ENCODE measurements at regions not wholly inside any gene's neighbourhood (a gene's known extent, or its start where the extent isn't known, plus 50 kb on each side); places are given as distances from the start of the nearest gene placed in this dataset.
A peak's percentile ranks its signal among the peaks of the same experiment; 100 is the strongest.

DNA sequence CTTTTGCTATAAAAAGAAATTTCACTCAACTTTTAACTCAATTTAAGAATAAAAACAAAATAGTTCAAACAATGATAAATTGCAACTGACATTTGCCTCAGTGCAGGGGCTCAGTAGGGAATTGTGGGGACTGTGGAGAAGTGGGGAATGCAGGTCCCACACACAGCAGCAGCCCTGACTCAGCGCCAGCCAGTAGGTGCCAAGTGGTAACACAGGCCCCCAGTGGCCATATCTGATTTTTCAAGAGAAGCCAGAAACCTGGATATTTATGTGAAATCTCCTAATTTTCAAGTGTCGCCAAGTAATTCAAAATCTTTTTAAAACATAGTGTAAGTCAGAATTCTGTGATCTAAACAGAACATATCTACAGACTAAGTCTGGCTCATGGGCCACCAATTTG, 186.3 kb downstream of the EN1 start:
- DNase-seq: no peak

DNA sequence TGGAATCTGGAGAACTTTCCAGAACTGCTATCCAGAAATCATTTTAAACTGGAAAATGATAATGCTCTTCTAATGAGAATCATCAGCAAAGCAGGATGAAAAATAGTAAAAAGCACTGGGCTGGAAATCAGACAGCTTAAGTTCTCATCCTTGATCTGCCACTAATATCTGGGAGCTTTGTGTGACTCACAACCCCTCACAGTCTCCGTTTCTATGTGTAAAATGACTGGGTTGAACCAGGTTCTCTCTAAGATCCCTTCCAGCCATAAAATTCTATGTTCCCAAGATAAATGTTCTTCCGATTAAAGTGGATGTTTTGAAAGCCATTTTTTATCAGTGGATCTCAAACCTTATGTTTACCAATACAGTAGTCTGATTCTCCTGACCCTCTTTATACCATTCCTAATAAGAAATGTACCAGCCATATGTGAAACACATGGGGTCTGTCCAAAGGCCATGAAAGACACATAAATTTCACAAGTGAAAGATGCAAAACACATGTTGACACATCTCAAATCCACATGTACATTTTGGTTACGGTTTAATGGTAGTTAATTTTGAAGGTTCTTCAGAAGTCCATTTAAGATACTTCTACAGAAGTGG, 188.8 kb downstream of the EN1 start:
- DNase-seq: no peak

DNA sequence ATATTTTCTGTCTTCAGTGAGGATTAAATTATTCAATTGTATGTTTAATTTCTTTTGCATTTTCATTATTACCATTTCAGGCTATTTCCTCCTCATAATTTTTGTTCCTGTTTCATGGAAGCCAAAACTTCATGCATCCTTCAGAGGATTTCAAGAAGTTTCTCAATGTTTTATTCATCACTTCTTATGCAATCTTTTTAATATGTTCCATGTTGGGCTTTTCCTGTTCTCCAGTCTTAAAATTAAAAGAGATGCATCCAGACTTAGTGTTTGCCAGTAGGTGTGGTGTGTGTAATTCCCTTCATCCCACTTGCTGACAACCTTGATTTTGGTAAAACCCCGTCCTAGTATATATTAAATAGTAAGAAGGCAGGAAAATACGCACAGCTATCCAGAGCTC, 190.0 kb downstream of the EN1 start:
- DNase-seq: no peak

DNA sequence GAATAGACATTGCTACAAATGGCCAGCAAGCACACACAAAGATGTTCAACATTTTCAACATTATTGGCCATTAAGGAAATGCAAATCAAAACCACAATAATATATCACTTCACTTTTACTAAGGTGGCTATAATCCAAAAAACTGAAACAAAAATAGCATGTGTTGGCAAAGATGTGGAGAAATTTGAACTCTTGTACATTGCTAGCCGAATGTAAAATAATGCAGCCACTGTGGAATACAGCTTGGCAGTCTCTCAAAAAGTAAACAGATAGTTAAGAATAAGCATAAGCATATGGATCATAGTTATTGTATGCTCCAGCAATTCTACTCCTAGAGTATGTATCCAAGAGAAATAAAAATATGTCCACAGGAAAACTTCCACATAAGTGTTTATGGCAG, 192.5 kb downstream of the EN1 start:
- DNase-seq: no peak

DNA sequence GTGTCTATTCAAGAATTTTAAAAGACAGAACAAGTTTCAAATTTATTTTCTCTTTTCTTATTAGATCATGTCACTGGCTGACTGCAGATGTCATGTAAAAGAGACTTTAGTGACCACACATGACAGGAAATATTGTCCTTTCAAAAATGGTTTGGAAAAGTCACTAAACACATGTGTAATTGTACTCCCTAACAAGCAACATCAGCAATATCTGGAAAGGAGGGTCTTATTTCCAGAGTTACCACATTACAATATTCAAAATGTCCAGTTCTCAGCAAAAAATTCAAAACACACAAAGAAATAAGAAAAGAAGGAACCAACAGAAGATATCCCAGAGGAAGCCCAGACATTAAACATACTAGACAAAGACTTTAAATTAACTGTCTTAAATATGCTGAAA, 197.1 kb downstream of the EN1 start:
- no peak for DNase-seq

DNA sequence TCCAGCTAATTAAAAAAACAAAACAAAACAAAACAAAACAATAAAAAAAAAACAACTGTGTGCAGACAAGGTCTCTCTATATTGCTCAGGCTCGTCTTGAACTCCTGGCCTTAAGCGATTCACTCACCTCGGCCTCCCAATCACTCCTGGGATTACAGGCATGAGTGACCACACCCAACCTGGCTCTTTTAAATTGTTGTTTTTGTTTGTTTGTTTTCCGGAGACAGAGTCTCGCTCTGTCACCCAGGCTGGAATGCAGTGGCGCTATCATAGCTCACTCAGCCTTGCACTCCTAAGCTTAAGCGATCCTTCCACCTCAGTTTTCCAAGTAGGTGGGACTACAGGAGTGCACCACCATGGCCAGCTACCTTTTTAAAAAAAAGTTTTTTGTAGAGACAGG, 201.6 kb downstream of the EN1 start:
- no peak for DNase-seq

DNA sequence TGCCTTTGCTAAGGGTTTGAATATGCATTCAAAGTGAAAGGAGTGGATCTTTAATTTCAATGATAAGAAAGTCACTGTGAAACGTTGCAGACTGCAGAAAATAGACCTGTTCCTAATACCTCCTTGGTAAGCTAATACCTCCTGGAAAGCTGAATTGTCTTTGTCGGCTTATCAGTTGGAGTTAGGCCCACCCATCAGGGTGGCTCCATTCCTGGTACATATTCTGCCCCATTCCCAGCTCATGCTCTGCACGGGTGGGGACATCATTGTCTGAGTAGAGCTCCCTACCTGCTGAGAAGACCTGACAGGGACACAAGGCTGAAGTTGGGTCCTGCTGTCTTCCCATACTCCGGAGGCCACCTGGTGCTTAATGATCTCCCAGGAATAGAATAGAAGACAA, 203.3 kb downstream of the EN1 start:
- no peak for DNase-seq

DNA sequence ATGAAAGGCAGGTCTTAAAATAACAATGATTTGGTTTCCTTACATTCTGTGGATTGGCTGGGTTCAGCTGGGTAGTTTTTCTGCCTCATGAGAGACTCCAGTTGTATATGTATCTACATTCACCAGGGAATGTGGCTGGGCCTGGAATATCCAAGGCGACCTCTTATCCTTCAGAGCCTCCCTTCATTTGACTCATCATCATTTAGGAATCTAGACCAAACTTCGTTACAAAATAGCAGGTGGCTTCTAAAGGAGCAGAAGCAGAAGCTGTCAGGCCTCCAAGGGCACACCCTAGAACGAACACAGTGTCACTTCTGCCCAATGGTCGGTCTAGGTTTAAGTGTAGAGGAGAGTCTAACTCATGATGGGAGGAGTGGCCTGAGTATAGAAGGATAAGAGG, 204.2 kb downstream of the EN1 start:
- no peak for DNase-seq

DNA sequence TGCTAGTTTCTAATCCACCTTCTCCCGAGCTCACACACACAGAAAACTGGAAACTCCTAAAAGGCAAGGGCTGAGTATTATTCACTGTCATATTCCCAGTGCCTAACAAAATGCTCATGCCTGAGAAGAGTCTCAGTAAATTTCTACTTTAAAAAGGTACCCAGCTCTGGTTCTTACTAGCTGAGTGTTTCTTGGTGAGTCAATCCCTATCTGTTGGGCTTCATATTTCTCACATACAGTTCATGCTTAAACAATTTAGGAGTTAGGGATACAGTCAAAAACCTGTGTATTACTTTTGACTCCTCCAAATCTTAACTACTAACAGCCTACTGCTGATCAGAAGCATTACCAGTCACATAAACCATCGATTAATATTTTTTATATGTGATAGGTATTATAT, 204.9 kb downstream of the EN1 start:
- DNase-seq: no peak

DNA sequence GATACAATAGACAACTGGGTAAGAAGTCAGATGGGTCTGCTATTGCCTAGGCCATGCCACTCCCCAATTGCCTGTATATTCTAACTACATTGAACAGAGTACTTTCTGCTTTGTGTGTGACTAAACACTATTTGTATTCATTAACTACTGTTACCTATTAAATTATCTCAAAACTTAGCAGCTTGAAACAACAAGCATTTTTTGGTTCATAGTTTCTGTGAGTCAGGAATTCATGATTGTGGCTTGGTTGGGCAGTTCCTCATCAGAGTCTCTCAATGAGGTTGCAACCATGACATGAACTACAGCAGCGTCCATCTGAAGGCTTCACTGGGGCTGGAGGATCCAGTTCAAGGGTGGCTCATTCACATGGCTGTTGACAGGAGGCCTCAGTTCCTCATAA, 205.7 kb downstream of the EN1 start:
- no peak for DNase-seq

DNA sequence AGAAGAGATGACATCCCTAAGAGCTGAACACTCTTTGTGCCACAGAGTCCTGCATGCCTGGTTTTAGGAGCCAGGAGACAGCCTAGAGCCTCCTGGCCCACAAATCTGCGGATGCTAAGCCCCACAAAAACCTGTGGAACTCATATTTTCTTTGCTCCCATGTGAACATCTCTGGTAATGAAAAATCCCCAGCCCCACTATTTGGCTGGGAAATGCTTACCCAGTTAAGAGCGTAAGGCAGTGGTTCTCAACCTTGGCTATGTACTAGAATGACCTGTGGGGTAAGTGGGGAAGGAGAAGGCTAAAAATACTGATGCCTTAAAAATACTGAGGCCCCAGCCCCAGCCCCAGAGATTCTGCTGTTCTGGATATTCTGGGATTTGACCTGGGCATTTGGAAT, 208.1 kb downstream of the EN1 start:
- no peak for DNase-seq

DNA sequence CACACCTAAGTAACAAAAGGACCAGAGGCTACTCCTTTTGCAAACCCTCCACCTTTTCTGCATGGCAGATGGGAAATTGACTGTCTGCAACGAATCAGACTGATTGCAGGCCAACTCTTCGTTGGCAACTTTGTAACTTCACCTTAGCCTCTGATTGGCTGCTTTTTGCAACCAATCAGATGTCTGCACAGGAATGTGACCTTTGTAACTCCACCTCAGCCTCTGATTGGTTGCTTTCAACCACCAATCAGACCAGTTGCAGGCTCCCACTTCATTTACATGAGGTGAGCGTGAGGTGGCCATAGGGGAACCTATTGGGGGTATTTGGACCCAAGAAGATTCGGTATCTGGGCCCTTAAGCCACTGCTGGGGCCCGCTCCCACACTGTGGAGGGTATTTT, 209.0 kb downstream of the EN1 start:
- no peak for DNase-seq

DNA sequence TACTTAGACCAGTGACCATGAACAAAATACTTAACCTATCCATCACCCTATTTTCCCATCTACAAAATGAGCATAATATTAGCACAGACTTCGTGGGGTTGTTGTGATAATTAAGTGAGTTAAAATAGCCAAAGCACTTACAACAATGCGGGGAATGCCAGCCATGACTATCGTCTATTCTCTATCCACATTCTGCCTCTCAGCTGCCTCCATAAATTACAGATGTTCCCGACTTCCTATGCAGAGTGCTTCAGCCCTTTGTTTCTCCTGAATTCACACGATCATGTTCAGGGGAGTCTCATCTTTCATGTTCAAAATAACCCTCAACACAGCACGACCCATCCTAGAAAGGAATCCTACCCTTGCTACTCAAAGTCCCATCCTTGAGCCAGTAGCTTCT, 211.6 kb downstream of the EN1 start:
- DNase-seq: no peak

DNA sequence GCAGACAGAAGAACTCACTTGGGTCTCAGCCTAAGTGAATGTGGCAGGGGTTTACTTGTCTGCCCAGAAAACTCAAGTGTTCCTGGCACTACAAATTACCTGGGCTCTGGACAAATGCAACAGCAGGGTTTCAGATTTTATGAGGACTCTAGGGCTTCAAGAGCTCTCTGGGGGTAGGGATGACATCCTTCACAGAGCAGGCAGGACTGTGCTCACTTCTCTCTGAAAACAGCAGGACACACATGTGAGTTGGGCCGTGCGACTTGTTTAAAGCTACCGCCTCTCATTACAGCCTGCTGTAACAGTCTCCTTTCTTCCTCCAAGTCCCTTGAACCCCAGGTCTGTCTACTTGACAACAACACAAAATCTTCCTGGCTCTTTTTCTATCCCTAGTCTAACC, 212.6 kb downstream of the EN1 start:
- peak; percentile 39 to 78 for DNase-seq

DNA sequence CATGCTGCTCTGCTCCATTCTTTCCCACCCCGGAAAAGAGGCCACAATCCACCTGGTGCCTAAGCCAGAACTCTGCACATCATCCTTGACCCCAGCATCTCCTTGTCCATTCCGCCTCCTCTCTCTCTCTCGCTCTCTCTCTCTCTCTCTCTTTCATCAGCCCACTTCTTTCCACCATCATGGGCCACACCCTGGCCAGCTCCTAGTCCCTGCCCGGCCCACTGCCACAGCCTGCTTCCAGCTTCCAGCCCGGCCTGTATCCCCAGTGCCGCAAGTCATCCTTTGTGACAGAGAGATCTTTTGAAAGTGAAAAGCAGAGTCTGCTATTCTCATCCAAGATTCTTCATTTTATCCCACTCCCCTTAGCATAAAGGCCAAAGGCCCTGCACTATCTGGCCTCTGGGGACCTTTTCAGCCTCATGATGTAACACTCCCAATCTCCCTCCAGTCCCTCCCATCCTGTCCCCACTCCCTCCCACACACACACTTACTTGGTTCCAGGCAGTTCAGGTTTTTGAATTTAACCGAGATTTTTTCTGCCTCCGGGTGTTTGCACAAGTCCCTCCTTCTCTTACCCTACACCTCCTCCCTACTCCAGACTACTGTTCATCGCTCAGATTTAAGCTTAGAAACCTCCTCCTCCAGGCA, 214.0 kb downstream of the EN1 start:
- no peak for DNase-seq

DNA sequence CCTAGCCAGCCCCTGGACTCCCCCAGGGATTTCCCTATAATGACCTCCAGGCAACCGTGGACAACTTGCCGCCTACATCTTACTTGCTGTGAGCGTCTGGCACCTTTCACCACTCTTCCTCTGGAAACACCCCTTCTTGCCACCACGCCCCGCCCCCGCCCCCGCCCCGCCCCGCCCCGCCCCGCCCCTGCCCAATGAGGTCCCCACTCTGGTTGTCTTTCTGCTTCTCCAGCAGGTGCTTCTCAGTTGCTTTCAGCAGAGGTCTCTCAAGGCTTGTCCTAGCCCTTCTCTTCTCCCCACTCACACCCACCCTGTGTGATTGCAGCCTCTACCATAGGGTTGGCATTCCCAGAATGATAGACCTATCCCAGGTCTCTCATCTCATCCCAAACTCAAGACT, 214.5 kb downstream of the EN1 start:
- DNase-seq: no peak

DNA sequence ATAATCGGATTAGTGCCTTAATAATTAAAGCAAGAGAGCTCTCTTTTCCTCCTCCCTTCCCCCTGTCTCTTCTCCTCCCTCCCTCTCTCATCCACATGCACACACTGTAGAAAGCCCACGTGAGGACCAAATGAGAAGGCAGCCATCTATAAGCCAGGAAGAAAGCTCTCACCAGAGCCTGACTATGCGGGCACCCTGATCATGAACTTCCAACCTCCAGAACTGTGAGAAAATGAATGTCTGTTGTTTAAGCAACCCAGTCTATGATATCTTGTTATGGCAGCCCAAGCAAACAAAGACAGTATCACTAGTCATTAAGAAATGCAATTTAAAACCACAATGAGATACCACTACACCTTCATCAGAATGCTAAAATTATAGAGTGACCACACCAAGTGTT, 220.3 kb downstream of the EN1 start:
- peak; percentile 70 to 82 for DNase-seq

DNA sequence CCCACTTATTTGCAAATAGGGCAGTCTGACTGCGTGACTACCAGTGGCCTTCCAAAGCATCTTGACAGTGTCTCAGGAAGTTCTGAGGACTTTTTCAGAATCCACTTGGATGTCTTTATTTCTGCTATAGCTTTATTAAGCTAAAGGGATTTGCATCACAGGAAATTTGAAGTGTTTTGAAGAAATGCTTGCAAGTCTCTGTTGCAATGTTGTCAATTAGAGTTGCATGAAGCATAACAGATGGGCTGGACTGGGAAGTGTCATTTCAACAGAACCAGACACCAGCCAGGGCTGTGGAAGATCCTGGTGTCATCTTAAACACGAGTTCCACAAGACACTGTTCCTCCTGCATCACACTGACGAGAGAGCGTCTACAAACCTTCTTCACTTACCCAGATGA, 224.5 kb downstream of the EN1 start:
- DNase-seq: peak in 1 of 2 experiments; percentile 24

DNA sequence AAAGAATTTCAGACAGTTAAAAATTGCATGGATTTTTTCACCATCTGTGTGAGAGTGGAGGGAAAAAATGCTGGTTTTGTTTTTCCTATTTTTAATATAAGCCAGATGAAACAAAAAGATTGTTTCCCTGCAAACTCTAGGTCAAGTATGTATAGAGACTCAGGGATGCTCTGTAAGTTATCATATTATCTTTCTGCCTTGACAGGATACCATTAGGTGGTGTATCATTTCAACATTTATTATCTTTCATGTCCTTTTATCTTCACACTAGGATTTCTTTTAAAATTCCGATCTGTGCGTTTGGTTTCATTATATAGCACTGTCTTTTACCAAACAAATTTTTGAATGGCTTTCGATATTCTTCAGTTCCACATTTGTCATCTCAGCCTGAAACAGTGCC, 225.3 kb downstream of the EN1 start:
- DNase-seq: no peak

DNA sequence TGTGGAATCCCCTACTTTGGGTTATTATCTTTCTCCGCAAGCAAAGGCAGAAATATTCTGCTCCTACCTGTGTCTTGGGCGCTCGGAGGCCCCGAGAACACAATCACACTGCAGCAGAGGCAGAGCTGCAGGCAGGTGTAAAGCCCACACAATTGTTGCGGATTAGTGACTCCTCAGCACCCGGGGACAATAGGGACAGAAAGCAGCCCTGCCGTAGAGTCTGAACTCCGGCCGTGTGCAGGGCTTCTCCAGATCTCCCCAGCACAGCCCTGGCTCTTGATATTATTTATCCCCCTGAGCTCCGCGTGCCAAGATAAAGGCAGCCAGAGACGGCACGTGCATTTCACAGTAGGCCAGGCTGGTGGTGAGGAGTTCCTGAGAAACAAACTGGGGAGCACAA, 229.2 kb downstream of the EN1 start:
- no peak for DNase-seq

DNA sequence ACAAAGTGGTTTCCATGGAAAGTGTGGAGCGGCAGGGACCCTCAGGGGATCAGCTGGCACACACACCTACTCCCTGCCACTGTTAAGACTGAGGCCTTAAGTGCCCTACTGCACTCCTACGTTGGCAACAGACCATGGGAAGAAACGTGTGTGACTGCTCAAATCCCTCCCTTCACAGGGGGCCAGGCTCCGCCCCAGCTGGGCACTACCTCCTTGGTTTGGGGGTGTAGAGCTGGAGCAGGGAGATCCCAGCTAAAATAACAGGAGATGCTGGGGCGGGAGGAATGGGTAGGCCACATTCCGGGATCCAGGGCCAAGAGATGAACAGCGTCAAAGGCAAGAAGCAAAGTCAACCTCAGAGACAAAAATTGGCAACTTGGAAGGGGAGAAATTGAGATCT, 231.0 kb downstream of the EN1 start:
- DNase-seq: no peak

DNA sequence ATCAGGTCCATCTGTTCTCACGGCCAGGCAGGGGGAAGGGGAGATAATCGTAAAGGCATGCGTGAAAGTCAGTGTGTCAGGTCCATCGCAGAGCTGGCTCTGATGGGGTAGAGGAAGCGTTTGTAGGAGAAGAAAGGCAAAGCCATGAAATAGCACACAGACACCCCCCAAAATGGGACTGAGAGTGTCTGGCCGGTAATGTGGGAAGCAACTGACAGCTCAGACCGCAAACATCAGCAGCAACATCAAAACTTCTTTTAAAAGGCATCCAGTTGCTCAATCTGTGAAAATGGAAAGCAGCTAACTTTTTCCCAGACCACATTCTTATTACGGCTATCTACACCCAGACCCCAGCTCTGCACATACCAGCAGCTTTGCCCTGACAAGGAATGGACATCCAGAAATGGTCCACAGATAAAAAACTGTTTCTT, 232.6 kb downstream of the EN1 start:
- no peak for DNase-seq

DNA sequence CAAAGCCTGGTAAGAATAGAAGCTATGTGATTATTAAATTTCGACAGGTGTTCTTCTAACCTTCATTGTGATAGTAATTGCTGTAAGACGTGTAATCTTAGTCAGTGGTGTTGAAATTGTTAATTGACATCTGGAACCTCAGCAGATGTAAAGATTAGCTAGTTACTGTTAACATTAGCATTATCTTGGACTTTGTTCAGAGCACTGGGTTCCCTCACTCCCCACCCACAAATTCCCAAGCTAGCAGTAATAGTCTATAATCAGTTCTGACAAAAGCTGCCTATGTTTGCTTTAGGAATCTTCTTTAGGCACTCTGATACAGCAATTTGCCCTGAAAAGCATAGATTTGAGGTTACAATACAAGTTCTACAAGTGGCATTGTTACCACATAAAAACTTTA, 233.7 kb downstream of the EN1 start:
- peak in 1 of 2 experiments; percentile 50 for DNase-seq

DNA sequence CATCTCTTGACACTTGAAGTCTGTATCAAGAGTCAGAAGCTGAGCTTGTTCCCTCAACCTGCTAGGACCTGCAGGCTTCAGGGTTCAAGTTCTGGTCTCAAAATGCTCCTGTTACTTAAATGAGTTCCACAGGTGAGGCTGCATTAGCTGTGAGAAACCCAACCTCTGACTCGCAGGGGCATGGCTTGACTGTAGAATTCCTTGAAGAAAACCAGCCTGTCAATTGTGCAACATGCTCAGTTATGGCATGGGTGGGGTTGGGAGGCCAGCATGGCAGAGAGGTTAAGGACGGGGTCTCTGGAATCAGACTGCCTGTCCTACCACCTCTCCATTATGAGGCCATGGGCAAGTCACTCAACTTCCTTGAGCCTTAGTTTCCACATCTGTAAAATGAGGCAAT, 235.8 kb downstream of the EN1 start:
- DNase-seq: no peak

DNA sequence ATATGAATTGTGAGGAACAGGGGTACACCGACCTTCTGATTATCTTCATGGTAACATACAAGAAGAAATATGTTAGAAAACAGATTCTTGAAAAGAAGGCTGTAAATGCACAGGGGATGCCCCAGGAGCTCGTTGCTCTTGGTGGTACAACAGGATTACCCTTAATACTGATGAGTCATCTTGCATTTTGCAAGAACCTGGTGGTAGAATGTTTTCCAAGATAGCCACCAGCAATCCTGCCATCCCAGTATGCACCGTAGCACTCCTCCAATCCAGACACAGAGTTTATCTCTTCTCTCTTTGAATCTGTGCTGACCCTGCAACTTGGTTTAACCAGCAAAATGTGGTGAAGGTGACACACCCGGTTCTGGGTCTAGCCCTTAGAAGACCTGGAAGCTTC, 238.3 kb downstream of the EN1 start:
- DNase-seq: no peak
